ENCODE measurements at regions not wholly inside any gene's neighbourhood (a gene's known extent, or its start where the extent isn't known, plus 50 kb on each side); places are given as distances from the start of the nearest gene placed in this dataset.

DNA sequence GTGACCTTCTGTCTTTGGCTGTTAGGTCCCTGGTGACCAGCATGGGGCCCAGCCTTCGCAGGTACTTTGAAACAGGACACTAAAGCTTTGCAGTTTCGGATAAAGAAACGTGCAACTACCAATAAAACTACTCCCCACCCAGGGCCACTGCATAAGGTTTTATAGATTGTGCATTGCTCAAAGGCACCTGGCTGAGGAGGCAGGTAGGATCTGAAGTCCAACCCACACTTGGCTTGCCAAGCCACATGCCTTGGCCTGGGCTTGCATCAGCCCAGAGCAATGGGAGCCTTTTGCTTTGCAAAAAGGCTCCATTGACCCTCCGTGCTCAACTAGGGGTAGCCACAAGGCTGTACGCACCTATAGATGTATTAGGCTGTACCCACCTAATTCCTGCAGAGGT is 84.4 kb upstream of the SYT6 start:
- TF ChIP-seq EZH2 (IDR thresholded peaks at IDR 0.05; ENCODE audit: borderline replicate concordance, insufficient read depth, low read length, poor library complexity, severe bottlenecking) = no peak
- TF ChIP-seq CTCF (IDR thresholded peaks at IDR 0.05; ENCODE audit: poor library complexity, severe bottlenecking) = no peak
- no peak for TF ChIP-seq EP300 (conservative IDR thresholded peaks at IDR 0.05; ENCODE audit: poor library complexity, severe bottlenecking)
- TF ChIP-seq POLR2AphosphoS5 (IDR thresholded peaks at IDR 0.05) = no peak
- TF ChIP-seq, protein P1, sequence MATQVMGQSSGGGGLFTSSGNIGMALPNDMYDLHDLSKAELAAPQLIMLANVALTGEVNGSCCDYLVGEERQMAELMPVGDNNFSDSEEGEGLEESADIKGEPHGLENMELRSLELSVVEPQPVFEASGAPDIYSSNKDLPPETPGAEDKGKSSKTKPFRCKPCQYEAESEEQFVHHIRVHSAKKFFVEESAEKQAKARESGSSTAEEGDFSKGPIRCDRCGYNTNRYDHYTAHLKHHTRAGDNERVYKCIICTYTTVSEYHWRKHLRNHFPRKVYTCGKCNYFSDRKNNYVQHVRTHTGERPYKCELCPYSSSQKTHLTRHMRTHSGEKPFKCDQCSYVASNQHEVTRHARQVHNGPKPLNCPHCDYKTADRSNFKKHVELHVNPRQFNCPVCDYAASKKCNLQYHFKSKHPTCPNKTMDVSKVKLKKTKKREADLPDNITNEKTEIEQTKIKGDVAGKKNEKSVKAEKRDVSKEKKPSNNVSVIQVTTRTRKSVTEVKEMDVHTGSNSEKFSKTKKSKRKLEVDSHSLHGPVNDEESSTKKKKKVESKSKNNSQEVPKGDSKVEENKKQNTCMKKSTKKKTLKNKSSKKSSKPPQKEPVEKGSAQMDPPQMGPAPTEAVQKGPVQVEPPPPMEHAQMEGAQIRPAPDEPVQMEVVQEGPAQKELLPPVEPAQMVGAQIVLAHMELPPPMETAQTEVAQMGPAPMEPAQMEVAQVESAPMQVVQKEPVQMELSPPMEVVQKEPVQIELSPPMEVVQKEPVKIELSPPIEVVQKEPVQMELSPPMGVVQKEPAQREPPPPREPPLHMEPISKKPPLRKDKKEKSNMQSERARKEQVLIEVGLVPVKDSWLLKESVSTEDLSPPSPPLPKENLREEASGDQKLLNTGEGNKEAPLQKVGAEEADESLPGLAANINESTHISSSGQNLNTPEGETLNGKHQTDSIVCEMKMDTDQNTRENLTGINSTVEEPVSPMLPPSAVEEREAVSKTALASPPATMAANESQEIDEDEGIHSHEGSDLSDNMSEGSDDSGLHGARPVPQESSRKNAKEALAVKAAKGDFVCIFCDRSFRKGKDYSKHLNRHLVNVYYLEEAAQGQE (IDR thresholded peaks at IDR 0.05; ENCODE audit: borderline replicate concordance) = no peak
